ENCODE measurements at regions not wholly inside any gene's neighbourhood (a gene's known extent, or its start where the extent isn't known, plus 50 kb on each side); places are given as distances from the start of the nearest gene placed in this dataset.

DNA sequence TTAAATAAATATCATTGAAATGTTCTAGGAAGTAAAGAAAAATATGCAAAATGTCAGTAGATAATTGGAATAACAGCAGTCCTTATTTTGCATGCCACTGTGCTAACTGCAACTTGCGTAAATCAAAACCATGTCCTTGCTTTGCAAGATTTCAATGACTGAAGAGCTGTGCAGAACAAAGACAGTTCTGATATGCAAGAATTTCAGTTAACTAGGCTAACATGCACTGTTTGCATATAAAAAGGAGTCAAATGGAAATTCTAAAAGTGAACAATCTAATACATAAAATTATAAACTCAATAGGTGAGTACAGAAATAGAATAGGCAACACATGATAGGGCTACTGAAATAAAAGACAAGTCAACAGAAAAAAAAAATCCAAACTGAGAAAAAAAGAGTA is 1844.6 kb upstream of the NUDT12 start:
- no peak for DNase-seq
- TF ChIP-seq EP300 (IDR thresholded peaks at IDR 0.05) (no peak), POLR2A (IDR thresholded peaks at IDR 0.05) (no peak), POLR2AphosphoS5 (IDR thresholded peaks at IDR 0.05) (no peak)
- TF ChIP-seq, protein P1, sequence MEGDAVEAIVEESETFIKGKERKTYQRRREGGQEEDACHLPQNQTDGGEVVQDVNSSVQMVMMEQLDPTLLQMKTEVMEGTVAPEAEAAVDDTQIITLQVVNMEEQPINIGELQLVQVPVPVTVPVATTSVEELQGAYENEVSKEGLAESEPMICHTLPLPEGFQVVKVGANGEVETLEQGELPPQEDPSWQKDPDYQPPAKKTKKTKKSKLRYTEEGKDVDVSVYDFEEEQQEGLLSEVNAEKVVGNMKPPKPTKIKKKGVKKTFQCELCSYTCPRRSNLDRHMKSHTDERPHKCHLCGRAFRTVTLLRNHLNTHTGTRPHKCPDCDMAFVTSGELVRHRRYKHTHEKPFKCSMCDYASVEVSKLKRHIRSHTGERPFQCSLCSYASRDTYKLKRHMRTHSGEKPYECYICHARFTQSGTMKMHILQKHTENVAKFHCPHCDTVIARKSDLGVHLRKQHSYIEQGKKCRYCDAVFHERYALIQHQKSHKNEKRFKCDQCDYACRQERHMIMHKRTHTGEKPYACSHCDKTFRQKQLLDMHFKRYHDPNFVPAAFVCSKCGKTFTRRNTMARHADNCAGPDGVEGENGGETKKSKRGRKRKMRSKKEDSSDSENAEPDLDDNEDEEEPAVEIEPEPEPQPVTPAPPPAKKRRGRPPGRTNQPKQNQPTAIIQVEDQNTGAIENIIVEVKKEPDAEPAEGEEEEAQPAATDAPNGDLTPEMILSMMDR (IDR thresholded peaks at IDR 0.05), result no peak
- Histone ChIP-seq H3K36me3 (no peaks in the 10 kb centered on the region), H3K4me1 (no peaks in the 10 kb centered on the region), H3K4me3 (no peak overlapping the region), H3K9me3 (no peaks in the 10 kb centered on the region), H3K27me3 (no peaks in the 10 kb centered on the region), H3K27ac (no peak overlapping the region)
- 92 to 100% (median 97%) methylated on average over 1 of the region's 1 CpG for WGBS, 5 donors
- intact Hi-C loops (cut with DNase I; ENCODE audit: low total_unique reads), result no loop called here

GRCh38 chr5:105397749-105398148 is 1835.2 kb upstream of the NUDT12 start:
- intact Hi-C loops (cut with DNase I; ENCODE audit: low total_unique reads), result no loop called here
- Histone ChIP-seq H3K4me3 (no peak overlapping the region), H3K4me1 (no peaks in the 10 kb centered on the region), H3K36me3 (no peaks in the 10 kb centered on the region), H3K27ac (no peak overlapping the region), H3K9me3 (peaks cover 0 to 1% (median 0%) of the 10 kb centered on the region in 4 donors), H3K27me3 (no peaks in the 10 kb centered on the region)
- WGBS, 5 donors, result 43 to 78% (median 65%) methylated on average over 1 of the region's 1 CpG
- no peak for TF ChIP-seq POLR2AphosphoS5 (IDR thresholded peaks at IDR 0.05)
- TF ChIP-seq, protein P1 (IDR thresholded peaks at IDR 0.05), result no peak
- no peak for TF ChIP-seq EP300 (IDR thresholded peaks at IDR 0.05)
- no peak for TF ChIP-seq POLR2A (IDR thresholded peaks at IDR 0.05)
- DNase-seq, result no peak

DNA sequence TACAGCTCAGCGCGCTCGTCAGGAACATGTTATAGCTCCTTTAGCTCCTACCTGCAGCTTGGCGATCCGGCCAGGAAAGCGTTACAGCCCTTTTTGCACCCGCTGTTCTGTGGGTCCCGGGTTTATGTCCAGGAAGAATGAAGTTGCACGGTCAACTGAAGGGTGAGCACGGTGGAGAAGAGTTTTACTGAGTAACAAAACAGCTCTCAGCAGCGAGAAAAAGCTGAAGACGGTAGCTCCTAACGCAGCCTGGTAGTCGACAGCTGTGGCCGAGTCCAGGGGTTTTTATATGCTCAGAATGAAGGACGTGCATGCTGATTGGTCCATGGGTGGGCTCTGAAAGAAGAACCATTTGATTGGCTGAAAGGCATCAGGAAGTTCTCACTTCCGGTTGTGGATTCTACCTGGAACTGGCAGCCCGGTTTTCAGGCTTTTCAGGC is 1830.1 kb upstream of the NUDT12 start:
- Histone ChIP-seq H3K27me3 (no peaks in the 10 kb centered on the region), H3K4me1 (no peaks in the 10 kb centered on the region), H3K4me3 (no peak overlapping the region), H3K36me3 (no peaks in the 10 kb centered on the region), H3K27ac (no peak overlapping the region), H3K9me3 (peaks cover 0 to 11% (median 5%) of the 10 kb centered on the region in 4 donors)
- WGBS, 5 donors, result 92 to 96% (median 94%) methylated on average over 18 of the region's 18 CpGs
- DNase-seq, result no peak
- intact Hi-C loops (cut with DNase I; ENCODE audit: low total_unique reads), result no loop called here
- TF ChIP-seq POLR2AphosphoS5 (IDR thresholded peaks at IDR 0.05) (no peak), EP300 (IDR thresholded peaks at IDR 0.05) (no peak), POLR2A (IDR thresholded peaks at IDR 0.05) (no peak)
- TF ChIP-seq, protein P1 (IDR thresholded peaks at IDR 0.05), result no peak

DNA sequence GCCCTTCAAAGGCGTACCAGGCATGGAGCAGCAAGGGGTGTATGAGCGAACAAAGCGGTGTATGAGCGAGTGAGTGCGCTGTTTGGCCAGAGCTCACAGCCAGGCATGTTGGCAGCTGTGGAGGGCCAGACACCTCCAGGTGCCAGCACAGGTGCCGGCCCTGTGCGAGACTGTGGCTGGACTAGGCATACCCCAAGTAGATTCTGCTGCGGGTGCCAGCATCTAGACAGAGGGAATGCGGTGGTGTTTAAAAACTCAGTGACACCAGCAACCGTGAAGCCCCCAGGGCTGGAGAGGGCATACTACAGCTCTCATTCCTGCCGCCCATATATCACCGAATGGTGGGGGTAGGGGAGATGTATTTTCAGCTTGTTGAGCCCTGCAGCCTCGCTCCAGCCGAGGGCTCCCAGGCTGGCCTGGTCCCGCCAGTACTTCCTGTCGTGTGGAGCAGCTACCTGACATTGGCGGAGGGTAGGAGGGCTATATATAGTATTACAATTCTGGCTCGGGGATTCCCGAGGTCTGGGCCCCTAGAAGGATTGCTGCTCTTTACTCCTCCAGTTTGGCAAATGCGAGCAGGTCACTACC is 1829.6 kb upstream of the NUDT12 start:
- no peak overlapping the region for H3K27ac ChIP-seq
- no peaks in the 10 kb centered on the region for H3K36me3 ChIP-seq
- peaks cover 0 to 11% (median 5%) of the 10 kb centered on the region in 4 donors for H3K9me3 ChIP-seq
- intact Hi-C loops (cut with DNase I; ENCODE audit: low total_unique reads), result no loop called here
- no peak for TF ChIP-seq POLR2AphosphoS5 (IDR thresholded peaks at IDR 0.05)
- no peak for TF ChIP-seq EP300 (IDR thresholded peaks at IDR 0.05)
- TF ChIP-seq, protein P1 (IDR thresholded peaks at IDR 0.05), result no peak
- no peak for TF ChIP-seq POLR2A (IDR thresholded peaks at IDR 0.05)
- 92 to 95% (median 92%) methylated on average over 16 to 20 of the region's 20 CpGs for WGBS, 5 donors
- no peaks in the 10 kb centered on the region for H3K4me1 ChIP-seq
- no peak for DNase-seq
- no peaks in the 10 kb centered on the region for H3K27me3 ChIP-seq
- H3K4me3 ChIP-seq, result no peak overlapping the region

Data from stomach (tissue), 8 donors.